ENCODE measurements at regions not wholly inside any gene's neighbourhood (a gene's known extent, or its start where the extent isn't known, plus 50 kb on each side); places are given as distances from the start of the nearest gene placed in this dataset.

- Histone ChIP-seq H3K36me3 (no peaks in the 10 kb centered on the region), H3K4me1 (no peaks in the 10 kb centered on the region), H3K9me3 (no peaks in the 10 kb centered on the region), H3K27me3 (no peaks in the 10 kb centered on the region), H3K4me3 (no peak overlapping the region), H3K27ac (no peak overlapping the region)
- WGBS, 2 donors (ENCODE audit: low coverage in 1 of 2), result 78 to 79% methylated on average over 2 of the region's 2 CpGs
- TF ChIP-seq CTCF (IDR thresholded peaks at IDR 0.05), result no peak
- no peak for TF ChIP-seq POLR2A (IDR thresholded peaks at IDR 0.05)
- TF ChIP-seq POLR2AphosphoS5 (IDR thresholded peaks at IDR 0.05), result no peak
- TF ChIP-seq EP300 (IDR thresholded peaks at IDR 0.05), result no peak
- no peak for ATAC-seq
These were observed 80.8 kb upstream of the GPR149 start for GRCh38 chr3:154510780-154511179.

- Histone ChIP-seq H3K4me1 (no peaks in the 10 kb centered on the region), H3K4me3 (no peak overlapping the region), H3K9me3 (no peaks in the 10 kb centered on the region), H3K36me3 (no peaks in the 10 kb centered on the region), H3K27ac (no peak overlapping the region), H3K27me3 (no peaks in the 10 kb centered on the region)
- no peak for TF ChIP-seq POLR2AphosphoS5 (IDR thresholded peaks at IDR 0.05)
- no peak for TF ChIP-seq CTCF (IDR thresholded peaks at IDR 0.05)
- TF ChIP-seq EP300 (IDR thresholded peaks at IDR 0.05), result no peak
- TF ChIP-seq POLR2A (IDR thresholded peaks at IDR 0.05), result no peak
- whole genome bisulfite sequencing, 2 donors (ENCODE audit: low coverage in 1 of 2), result 81 to 92% methylated on average over 2 of the region's 2 CpGs
- ATAC-seq, result no peak
These were observed 77.7 kb upstream of the GPR149 start for GRCh38 chr3:154507727-154508126.

GRCh38 chr3:154496978-154497377 is 67.0 kb upstream of the GPR149 start:
- H3K4me3 ChIP-seq, result no peak overlapping the region
- no peaks in the 10 kb centered on the region for H3K4me1 ChIP-seq
- TF ChIP-seq POLR2A (IDR thresholded peaks at IDR 0.05) (no peak), POLR2AphosphoS5 (IDR thresholded peaks at IDR 0.05) (no peak), EP300 (IDR thresholded peaks at IDR 0.05) (no peak), CTCF (IDR thresholded peaks at IDR 0.05) (no peak)
- no peak for ATAC-seq
- H3K36me3 ChIP-seq, result no peaks in the 10 kb centered on the region
- H3K9me3 ChIP-seq, result no peaks in the 10 kb centered on the region
- no peak overlapping the region for H3K27ac ChIP-seq
- WGBS, 2 donors (ENCODE audit: low coverage in 1 of 2), result 29 to 42% methylated on average over 2 of the region's 2 CpGs
- no peaks in the 10 kb centered on the region for H3K27me3 ChIP-seq

GRCh38 chr3:154496540-154496939 is 66.5 kb upstream of the GPR149 start:
- H3K27me3 ChIP-seq, result no peaks in the 10 kb centered on the region
- H3K9me3 ChIP-seq, result no peaks in the 10 kb centered on the region
- H3K4me3 ChIP-seq, result no peak overlapping the region
- no peak for ATAC-seq
- no peaks in the 10 kb centered on the region for H3K36me3 ChIP-seq
- TF ChIP-seq CTCF (IDR thresholded peaks at IDR 0.05) (no peak), POLR2AphosphoS5 (IDR thresholded peaks at IDR 0.05) (no peak), POLR2A (IDR thresholded peaks at IDR 0.05) (no peak), EP300 (IDR thresholded peaks at IDR 0.05) (no peak)
- H3K27ac ChIP-seq, result no peak overlapping the region
- 74% methylated on average over 2 of the region's 2 CpGs; no CpG with 5 or more reads in 1 of the 2 donors for WGBS, 2 donors (ENCODE audit: low coverage in 1 of 2)
- H3K4me1 ChIP-seq, result no peaks in the 10 kb centered on the region

GRCh38 chr3:154486949-154487348 is 57.0 kb upstream of the GPR149 start:
- Histone ChIP-seq H3K4me1 (no peaks in the 10 kb centered on the region), H3K9me3 (no peaks in the 10 kb centered on the region), H3K4me3 (no peak overlapping the region), H3K27ac (no peak overlapping the region), H3K36me3 (no peaks in the 10 kb centered on the region), H3K27me3 (no peaks in the 10 kb centered on the region)
- no CpG with 5 or more reads among the region's 9 CpGs for WGBS, 2 donors (ENCODE audit: low coverage in 1 of 2)
- TF ChIP-seq EP300 (IDR thresholded peaks at IDR 0.05), result no peak
- TF ChIP-seq CTCF (IDR thresholded peaks at IDR 0.05), result no peak
- no peak for TF ChIP-seq POLR2A (IDR thresholded peaks at IDR 0.05)
- TF ChIP-seq POLR2AphosphoS5 (IDR thresholded peaks at IDR 0.05), result no peak
- ATAC-seq, result no peak
